Endothelial cell of umbilical vein (primary cell): ENCODE measurements at regions not wholly inside any gene's neighbourhood (a gene's known extent, or its start where the extent isn't known, plus 50 kb on each side); places are given as distances from the start of the nearest gene placed in this dataset.

Experiments used
- BruUV-seq: library from RNA; stranded (reverse); fragments of 400-500 nt; replicated peaks from 2 replicates; lab custom pipeline; 2021; lab: Mats Ljungman, UMichigan
- CTCF ChIA-PET: fragments of 300-600, 350-600 bp; sonication (Branson Sonifier 250); formaldehyde crosslinking; loops from one replicate; lab custom pipeline; 2021; ENCODE audit warnings: antibody characterized with exemption, inconsistent platforms; lab: Charles Lee
- POLR2A ChIA-PET: fragments of 300-600, 350-600 bp; sonication (Branson Sonifier 250); formaldehyde crosslinking; loops from one replicate; lab custom pipeline; 2021; ENCODE audit warnings: antibody characterized with exemption, inconsistent platforms; lab: Charles Lee
- DNase-seq: peaks from one replicate; pipeline ENCODE4 v3.0.0-alpha.2; 2011; ENCODE audit warnings: low read depth, low spot score
- FAIRE-seq: peaks from 2 replicates; lab custom pipeline; 2011; peaks lifted over from hg19 to GRCh38; lab: Jason Lieb, UNC
- H2AFZ ChIP-seq: 2 replicates; pipeline ENCODE4 v1.6.0; 2012; ENCODE audit warnings: low read depth, low read length, control low read depth, inconsistent platforms
- H3K27ac ChIP-seq: 2 replicates; pipeline ENCODE4 v1.5.1; 2011; ENCODE audit warnings: low read depth, mild to moderate bottlenecking, control low read depth, low read length, moderate library complexity; ENCODE audit not compliant: insufficient read depth
- H3K27me3 ChIP-seq, 2 experiments: 2 replicates each; pipeline versions ENCODE4 v1.6.0 to v1.6.1; 2011; ENCODE audit warnings: low read length in 2 of 2, mixed read lengths in 1 of 2; ENCODE audit not compliant: control insufficient read depth in 2 of 2, insufficient read depth in 2 of 2
- H3K36me3 ChIP-seq, 2 experiments: 2 replicates in 1 of 2; 3 replicates in 1 of 2; pipeline ENCODE4 v1.5.1; 2011; ENCODE audit warnings: low read length in 2 of 2, mild to moderate bottlenecking in 1 of 2, moderate library complexity in 1 of 2; ENCODE audit not compliant: control insufficient read depth in 2 of 2, insufficient read depth in 2 of 2; ENCODE audit errors: extremely low read depth in 1 of 2
- H3K4me1 ChIP-seq: 3 replicates; pipeline ENCODE4 v1.5.1; 2011; ENCODE audit warnings: mild to moderate bottlenecking, low read length; ENCODE audit not compliant: control insufficient read depth, insufficient read depth; ENCODE audit errors: extremely low read depth
- H3K4me2 ChIP-seq: 2 replicates; pipeline ENCODE4 v1.6.1; 2011; ENCODE audit warnings: low read length, control low read depth, mixed read lengths; ENCODE audit not compliant: insufficient read depth
- H3K4me3 ChIP-seq, 3 experiments: fragments of 200-600 bp in 1 of 3; sonication (generic), shearing (Covaris generic) in 1 of 3; replicated peaks in 1 of 3; 2 replicates each; pipeline ENCODE4 v1.5.1; 2011 to 2016; ENCODE audit warnings: control low read depth in 3 of 3, low read length in 3 of 3, mild to moderate bottlenecking in 2 of 3, inconsistent platforms in 1 of 3, low read depth in 1 of 3, moderate library complexity in 1 of 3; ENCODE audit not compliant: insufficient read depth in 1 of 3
- H3K79me2 ChIP-seq: 2 replicates; pipeline ENCODE4 v1.6.0; 2012; ENCODE audit warnings: low read length, inconsistent platforms; ENCODE audit not compliant: control insufficient read depth, insufficient read depth
- H3K9ac ChIP-seq: replicated peaks from 2 replicates; pipeline ENCODE3; 2011; ENCODE audit warnings: low read length, control low read depth; ENCODE audit not compliant: insufficient read depth; ENCODE audit errors: extremely low read depth
- H3K9me1 ChIP-seq: replicated peaks from 3 replicates; pipeline ENCODE4 v1.6.0; 2011; ENCODE audit warnings: mild to moderate bottlenecking, low read length; ENCODE audit not compliant: control insufficient read depth, insufficient read depth; ENCODE audit errors: extremely low read depth
- H3K9me3 ChIP-seq: replicated peaks from 2 replicates; pipeline ENCODE4 v1.5.1; 2012; ENCODE audit warnings: low read length, inconsistent platforms; ENCODE audit not compliant: control insufficient read depth, insufficient read depth
- H4K20me1 ChIP-seq: replicated peaks from 2 replicates; pipeline ENCODE3; 2011; ENCODE audit warnings: mild to moderate bottlenecking, low read length; ENCODE audit not compliant: control insufficient read depth, insufficient read depth; ENCODE audit errors: extremely low read depth
- EZH2 ChIP-seq: IDR thresholded peaks from 2 replicates; pipeline ENCODE4 v1.6.1; 2012; ENCODE audit warnings: borderline replicate concordance, low read depth, mild to moderate bottlenecking, moderate library complexity, low read length, inconsistent platforms; ENCODE audit not compliant: severe bottlenecking
- FOS ChIP-seq: IDR thresholded peaks from 2 replicates; pipeline ENCODE4 v1.6.1; 2011; ENCODE audit warnings: mild to moderate bottlenecking, low read length, moderate library complexity, borderline replicate concordance; ENCODE audit not compliant: insufficient read depth
- GATA2 ChIP-seq: IDR thresholded peaks from 2 replicates; pipeline ENCODE4 v1.7.0; 2011; ENCODE audit warnings: low read depth, mild to moderate bottlenecking, moderate library complexity, mixed read lengths, low read length; ENCODE audit not compliant: insufficient read length, insufficient read depth
- JUN ChIP-seq: IDR thresholded peaks from 2 replicates; pipeline ENCODE4 v1.6.1; 2011; ENCODE audit warnings: borderline replicate concordance, low read depth; ENCODE audit not compliant: insufficient read length, insufficient read depth
- MYC ChIP-seq: IDR thresholded peaks from one replicate; pipeline ENCODE4 v1.6.1; 2011; ENCODE audit warnings: mild to moderate bottlenecking, low read depth, low read length
- POLR2A ChIP-seq: IDR thresholded peaks from 2 replicates; pipeline ENCODE4 v1.6.1; 2012; ENCODE audit warnings: low read depth, mild to moderate bottlenecking, control low read depth, low read length
- POLR2AphosphoS5 ChIP-seq: IDR thresholded peaks from 2 replicates; pipeline ENCODE4 v1.6.1; 2012; ENCODE audit warnings: low read depth, mild to moderate bottlenecking, control low read depth, low read length, moderate library complexity; ENCODE audit not compliant: insufficient read depth
- dilution Hi-C: fragments of 300-500 bp; cut with MboI; formaldehyde crosslinking; loops from one replicate; pipeline ENCODE4 v1.15.0; 2019; ENCODE audit warnings: low sequenced_read_pairs; ENCODE audit not compliant: extremely low pct_ligation_motif_present
- intact Hi-C: fragments of 100-400 bp; cut with micrococcal nuclease; formaldehyde crosslinking; loops from one replicate; pipeline ENCODE4 v1.10.0; 2022
- TF ChIP-seq, protein P1 (sequence below), 2 donors: IDR thresholded peaks; 1 replicate in 1 of 2; 2 replicates in 1 of 2; pipeline ENCODE4 v1.5.1; 2011; ENCODE audit warnings: low read length in 2 of 2, mild to moderate bottlenecking in 2 of 2, moderate library complexity in 2 of 2, control low read depth in 1 of 2, inconsistent platforms in 1 of 2, low read depth in 1 of 2; ENCODE audit not compliant: insufficient read depth in 1 of 2; ENCODE audit errors: extremely low read depth in 1 of 2
- TF ChIP-seq, protein P2 (sequence below): IDR thresholded peaks from 2 replicates; pipeline ENCODE4 v1.6.1; 2011; ENCODE audit not compliant: insufficient read depth, insufficient read length

DNA sequence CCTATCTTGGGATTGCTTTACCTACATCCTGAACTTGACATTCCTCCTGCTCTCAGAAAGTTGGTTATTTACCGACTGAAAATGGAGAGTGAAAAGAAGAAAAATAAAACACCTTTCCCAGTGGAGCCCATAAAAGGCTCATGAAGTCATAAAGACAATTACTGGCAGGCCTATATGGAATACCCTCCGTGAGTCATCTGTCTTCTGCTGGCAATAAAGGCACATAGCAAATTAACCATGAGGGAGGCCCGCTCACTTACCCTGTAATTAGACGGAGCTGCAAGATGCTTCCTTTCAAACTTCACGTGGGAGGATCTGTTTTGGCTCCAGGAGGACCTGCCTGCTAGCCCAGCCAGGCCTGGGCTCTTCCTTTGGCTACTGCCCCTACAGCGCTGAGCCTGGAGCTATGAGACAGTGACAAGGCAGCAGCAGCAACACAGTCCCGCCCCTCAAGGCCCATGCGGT, 540.4 kb downstream of the BUD13 start:
- Histone ChIP-seq H3K9ac (no peak overlapping the region), H3K27me3 (no peaks in the 10 kb centered on the region), H2AFZ (no peak overlapping the region), H3K27ac (no peak overlapping the region), H3K4me2 (no peak overlapping the region), H3K4me1 (no peaks in the 10 kb centered on the region), H4K20me1 (no peaks in the 10 kb centered on the region), H3K4me3 (no peak overlapping the region), H3K9me1 (no peaks in the 10 kb centered on the region), H3K79me2 (no peaks in the 10 kb centered on the region), H3K36me3 (no peaks in the 10 kb centered on the region), H3K9me3 (no peaks in the 10 kb centered on the region)
- DNase-seq (no peak), FAIRE-seq (no peak)
- CTCF ChIA-PET = interaction anchor here (0.6 kb wide), 1 partner anchor 16 kb away, joined by 3 read pairs; no protein-coding TSS in a partner anchor
- POLR2A ChIA-PET = no interaction called here
- dilution Hi-C loops (no loop called here), intact Hi-C loops (no loop called here)
- TF ChIP-seq JUN = no peak
- TF ChIP-seq, protein P1, sequence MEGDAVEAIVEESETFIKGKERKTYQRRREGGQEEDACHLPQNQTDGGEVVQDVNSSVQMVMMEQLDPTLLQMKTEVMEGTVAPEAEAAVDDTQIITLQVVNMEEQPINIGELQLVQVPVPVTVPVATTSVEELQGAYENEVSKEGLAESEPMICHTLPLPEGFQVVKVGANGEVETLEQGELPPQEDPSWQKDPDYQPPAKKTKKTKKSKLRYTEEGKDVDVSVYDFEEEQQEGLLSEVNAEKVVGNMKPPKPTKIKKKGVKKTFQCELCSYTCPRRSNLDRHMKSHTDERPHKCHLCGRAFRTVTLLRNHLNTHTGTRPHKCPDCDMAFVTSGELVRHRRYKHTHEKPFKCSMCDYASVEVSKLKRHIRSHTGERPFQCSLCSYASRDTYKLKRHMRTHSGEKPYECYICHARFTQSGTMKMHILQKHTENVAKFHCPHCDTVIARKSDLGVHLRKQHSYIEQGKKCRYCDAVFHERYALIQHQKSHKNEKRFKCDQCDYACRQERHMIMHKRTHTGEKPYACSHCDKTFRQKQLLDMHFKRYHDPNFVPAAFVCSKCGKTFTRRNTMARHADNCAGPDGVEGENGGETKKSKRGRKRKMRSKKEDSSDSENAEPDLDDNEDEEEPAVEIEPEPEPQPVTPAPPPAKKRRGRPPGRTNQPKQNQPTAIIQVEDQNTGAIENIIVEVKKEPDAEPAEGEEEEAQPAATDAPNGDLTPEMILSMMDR (IDR thresholded peaks at IDR 0.05; ENCODE audit: extremely low read depth in 1 of 2, insufficient read depth in 1 of 2, low read depth in 1 of 2, low read length in 2 of 2) = no peak
- TF ChIP-seq EZH2 = no peak
- no peak for TF ChIP-seq POLR2A
- no peak for TF ChIP-seq GATA2
- TF ChIP-seq, protein P2, sequence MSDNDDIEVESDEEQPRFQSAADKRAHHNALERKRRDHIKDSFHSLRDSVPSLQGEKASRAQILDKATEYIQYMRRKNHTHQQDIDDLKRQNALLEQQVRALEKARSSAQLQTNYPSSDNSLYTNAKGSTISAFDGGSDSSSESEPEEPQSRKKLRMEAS = no peak
- no peak for TF ChIP-seq POLR2AphosphoS5
- TF ChIP-seq FOS = no peak
- no peak for TF ChIP-seq MYC
- BruUV-seq = no TSS peak
